Neuronal stem cell (in vitro differentiated cells): ENCODE measurements at regions not wholly inside any gene's neighbourhood (a gene's known extent, or its start where the extent isn't known, plus 50 kb on each side); places are given as distances from the start of the nearest gene placed in this dataset.

Experiments
- DNase-seq: peaks from one replicate; pipeline ENCODE4 v3.0.0-alpha.2; 2013; ENCODE audit warnings: low spot score
- H2AFZ ChIP-seq: one replicate; pipeline ENCODE4 v1.6.1; 2013; ENCODE audit warnings: mild to moderate bottlenecking, low read length, inconsistent platforms
- H2AK5ac ChIP-seq: 2 replicates; pipeline ENCODE4 v1.6.1; 2013; ENCODE audit warnings: low read depth, mild to moderate bottlenecking, inconsistent platforms, low read length, moderate library complexity, mixed read lengths
- H2BK120ac ChIP-seq: 2 replicates; pipeline ENCODE4 v1.6.1; 2013; ENCODE audit warnings: low read depth, mild to moderate bottlenecking, inconsistent platforms, low read length, moderate library complexity, mixed read lengths
- H2BK12ac ChIP-seq: one replicate; pipeline ENCODE4 v1.6.1; 2013; ENCODE audit warnings: low read length, inconsistent platforms
- H2BK15ac ChIP-seq: 2 replicates; pipeline ENCODE4 v1.6.1; 2013; ENCODE audit warnings: mild to moderate bottlenecking, low read length, inconsistent platforms, mixed read lengths
- H2BK5ac ChIP-seq: one replicate; pipeline ENCODE4 v1.6.1; 2013; ENCODE audit warnings: inconsistent platforms, mild to moderate bottlenecking, low read length, moderate library complexity
- H3K14ac ChIP-seq: one replicate; pipeline ENCODE4 v1.6.1; 2013; ENCODE audit warnings: low read length, inconsistent platforms
- H3K18ac ChIP-seq: 2 replicates; pipeline ENCODE4 v1.6.1; 2013; ENCODE audit warnings: low read length, inconsistent platforms
- H3K23ac ChIP-seq: 2 replicates; pipeline ENCODE4 v1.6.1; 2013; ENCODE audit warnings: low read depth, mild to moderate bottlenecking, mixed read lengths, low read length, inconsistent platforms; ENCODE audit not compliant: poor library complexity
- H3K27ac ChIP-seq: replicated peaks from 3 replicates; pipeline ENCODE4 v1.5.1; 2013; ENCODE audit warnings: low read length, inconsistent platforms
- H3K27me3 ChIP-seq, 3 experiments: 2 replicates each; pipeline ENCODE4 v1.6.1; 2013; ENCODE audit warnings: low read length in 3 of 3, mild to moderate bottlenecking in 2 of 3, inconsistent platforms in 1 of 3, low read depth in 1 of 3, mixed read lengths in 1 of 3, moderate library complexity in 1 of 3; ENCODE audit not compliant: control insufficient read depth in 3 of 3, insufficient read depth in 3 of 3
- H3K36me3 ChIP-seq, 2 donors: replicated peaks in 1 of 2; 2 replicates each; pipeline ENCODE4 v1.6.1; 2013; ENCODE audit warnings: low read length in 2 of 2; ENCODE audit not compliant: control insufficient read depth in 2 of 2, insufficient read depth in 2 of 2
- H3K4ac ChIP-seq: 2 replicates; pipeline ENCODE4 v1.6.1; 2013; ENCODE audit warnings: inconsistent platforms, mild to moderate bottlenecking, low read length, moderate library complexity
- H3K4me1 ChIP-seq, 2 donors: 1 replicate in 1 of 2; 2 replicates in 1 of 2; pipeline ENCODE4 v1.6.1; 2013; ENCODE audit warnings: low read length in 2 of 2, low read depth in 1 of 2; ENCODE audit not compliant: control insufficient read depth in 2 of 2, insufficient read depth in 1 of 2
- H3K4me2 ChIP-seq: one replicate; pipeline ENCODE4 v1.6.1; 2013; ENCODE audit warnings: mild to moderate bottlenecking, low read length, inconsistent platforms; ENCODE audit not compliant: insufficient read depth, poor library complexity, severe bottlenecking
- H3K4me3 ChIP-seq, 2 donors: 2 replicates each; pipeline ENCODE4 v1.5.1; 2013; ENCODE audit warnings: low read length in 2 of 2, mild to moderate bottlenecking in 2 of 2, inconsistent platforms in 1 of 2, moderate library complexity in 1 of 2
- H3K79me1 ChIP-seq: one replicate; pipeline ENCODE4 v1.6.1; 2013; ENCODE audit warnings: low read depth, mild to moderate bottlenecking, inconsistent platforms, low read length, moderate library complexity
- H3K9ac ChIP-seq: one replicate; pipeline ENCODE4 v1.6.1; 2013; ENCODE audit warnings: mild to moderate bottlenecking, low read depth, low read length, inconsistent platforms; ENCODE audit not compliant: poor library complexity
- H3K9me3 ChIP-seq, 2 donors: replicated peaks in 1 of 2; 2 replicates each; pipeline versions ENCODE3 to v1.6.1; 2013; ENCODE audit warnings: low read length in 2 of 2, mild to moderate bottlenecking in 2 of 2, inconsistent platforms in 1 of 2, low read depth in 1 of 2, mixed read lengths in 1 of 2, moderate library complexity in 1 of 2; ENCODE audit not compliant: control insufficient read depth in 2 of 2, insufficient read depth in 1 of 2
- H4K8ac ChIP-seq: one replicate; pipeline ENCODE4 v1.6.1; 2013; ENCODE audit warnings: low read depth, mild to moderate bottlenecking, inconsistent platforms, low read length, moderate library complexity
- H4K91ac ChIP-seq: one replicate; pipeline ENCODE4 v1.6.1; 2013; ENCODE audit warnings: low read length, low read depth, mild to moderate bottlenecking, inconsistent platforms; ENCODE audit not compliant: poor library complexity
- WGBS, 2 donors: extraction: QIAGEN DNeasy Blood & Tissue Kit; methylation state at CpG; one replicate each; pipeline ENCODE4 v1.1.7; 2013; ENCODE audit warnings: missing lambda C conversion rate in 2 of 2, mixed read lengths in 1 of 2; ENCODE audit not compliant: insufficient read length in 2 of 2, insufficient replicate concordance in 1 of 2; ENCODE audit errors: extremely low coverage in 2 of 2; 5-methylcytosine and 5-hydroxymethylcytosine counted together

GRCh38 chr7:8938044-8938805, 504.8 kb downstream of the NXPH1 start:
- H3K27me3 ChIP-seq: no peaks in the 10 kb centered on the region
- no peaks in the 10 kb centered on the region for H3K36me3 ChIP-seq
- H2BK120ac ChIP-seq: no peak overlapping the region
- no peak overlapping the region for H3K14ac ChIP-seq
- no peak overlapping the region for H2BK15ac ChIP-seq
- no peak overlapping the region for H3K4me3 ChIP-seq
- H2AFZ ChIP-seq: no peak overlapping the region
- H3K9me3 ChIP-seq: no peaks in the 10 kb centered on the region
- WGBS, 2 donors: no CpG with 5 or more reads among the region's 9 CpGs
- DNase-seq: no peak
- no peak overlapping the region for H2BK5ac ChIP-seq
- H3K4me1 ChIP-seq: peaks cover 2 to 5% of the 10 kb centered on the region in 2 donors
- H2BK12ac ChIP-seq: no peak overlapping the region
- H3K23ac ChIP-seq: no peak overlapping the region
- no peak overlapping the region for H2AK5ac ChIP-seq
- H3K4ac ChIP-seq: no peak overlapping the region
- no peak overlapping the region for H3K4me2 ChIP-seq
- H4K8ac ChIP-seq: no peak overlapping the region
- H3K18ac ChIP-seq: no peak overlapping the region
- H3K27ac ChIP-seq: no peak overlapping the region
- H3K9ac ChIP-seq: no peak overlapping the region
- no peaks in the 10 kb centered on the region for H3K79me1 ChIP-seq
- no peak overlapping the region for H4K91ac ChIP-seq

GRCh38 chr7:8939446-8939845, 506.0 kb downstream of the NXPH1 start:
- no peak for DNase-seq
- H3K9ac ChIP-seq: no peak overlapping the region
- no peak overlapping the region for H3K4me2 ChIP-seq
- no peak overlapping the region for H2BK15ac ChIP-seq
- no peaks in the 10 kb centered on the region for H3K9me3 ChIP-seq
- no peak overlapping the region for H3K18ac ChIP-seq
- H3K27me3 ChIP-seq: no peaks in the 10 kb centered on the region
- H2BK120ac ChIP-seq: no peak overlapping the region
- H2AK5ac ChIP-seq: no peak overlapping the region
- H3K4ac ChIP-seq: no peak overlapping the region
- peaks cover 0 to 2% of the 10 kb centered on the region in 2 donors for H3K4me1 ChIP-seq
- H3K4me3 ChIP-seq: no peak overlapping the region
- H3K36me3 ChIP-seq: no peaks in the 10 kb centered on the region
- no peak overlapping the region for H3K23ac ChIP-seq
- H3K79me1 ChIP-seq: no peaks in the 10 kb centered on the region
- no peak overlapping the region for H3K14ac ChIP-seq
- no CpG with 5 or more reads among the region's 1 CpG for WGBS, 2 donors
- no peak overlapping the region for H2BK5ac ChIP-seq
- H4K8ac ChIP-seq: no peak overlapping the region
- no peak overlapping the region for H2BK12ac ChIP-seq
- no peak overlapping the region for H2AFZ ChIP-seq
- H4K91ac ChIP-seq: no peak overlapping the region
- H3K27ac ChIP-seq: no peak overlapping the region

GRCh38 chr7:8963722-8964121, 530.3 kb downstream of the NXPH1 start:
- WGBS, 2 donors: no CpG with 5 or more reads among the region's 2 CpGs
- Histone ChIP-seq H3K27ac (no peak overlapping the region), H3K4me1 (no peaks in the 10 kb centered on the region), H3K79me1 (no peaks in the 10 kb centered on the region), H3K9me3 (no peaks in the 10 kb centered on the region), H2AFZ (no peak overlapping the region), H3K9ac (no peak overlapping the region), H3K14ac (no peak overlapping the region), H3K18ac (no peak overlapping the region), H3K4ac (no peak overlapping the region), H2BK12ac (no peak overlapping the region), H4K8ac (no peak overlapping the region), H4K91ac (no peak overlapping the region), H2BK120ac (no peak overlapping the region), H2BK15ac (no peak overlapping the region), H2AK5ac (no peak overlapping the region), H3K4me3 (no peak overlapping the region), H3K4me2 (no peak overlapping the region), H3K23ac (no peak overlapping the region), H2BK5ac (no peak overlapping the region), H3K36me3 (no peaks in the 10 kb centered on the region), H3K27me3 (no peaks in the 10 kb centered on the region)
- no peak for DNase-seq

- Histone ChIP-seq H2AFZ (no peak overlapping the region), H3K18ac (no peak overlapping the region), H2BK5ac (no peak overlapping the region), H3K4me3 (no peak overlapping the region), H3K79me1 (no peaks in the 10 kb centered on the region), H4K91ac (no peak overlapping the region), H2AK5ac (no peak overlapping the region), H3K27me3 (no peaks in the 10 kb centered on the region), H3K27ac (no peak overlapping the region), H2BK120ac (no peak overlapping the region), H4K8ac (no peak overlapping the region), H3K4ac (no peak overlapping the region), H3K23ac (no peak overlapping the region), H3K36me3 (no peaks in the 10 kb centered on the region), H3K4me2 (no peak overlapping the region), H2BK15ac (no peak overlapping the region), H2BK12ac (no peak overlapping the region), H3K4me1 (no peaks in the 10 kb centered on the region), H3K9me3 (no peaks in the 10 kb centered on the region), H3K14ac (no peak overlapping the region), H3K9ac (no peak overlapping the region)
- WGBS, 2 donors: no CpG with 5 or more reads among the region's 3 CpGs
- no peak for DNase-seq
These were observed 531.8 kb downstream of the NXPH1 start for GRCh38 chr7:8965177-8965576.
